ENCODE measurements at regions not wholly inside any gene's neighbourhood (a gene's known extent, or its start where the extent isn't known, plus 50 kb on each side); places are given as distances from the start of the nearest gene placed in this dataset.

GRCh38 chr17:17398188-17398942 is 78.4 kb upstream of the MED9 start:
- no peaks in the 10 kb centered on the region for H3K9me3 ChIP-seq
- TF ChIP-seq CTCF (IDR thresholded peaks at IDR 0.05) (no peak), POLR2A (IDR thresholded peaks at IDR 0.05) (no peak)
- intact Hi-C loops (cut with DNase I), result no loop called here
- ATAC-seq, result no peak
- H3K4me3 ChIP-seq, result no peak overlapping the region
- DNase-seq, result no peak
- H3K36me3 ChIP-seq, result no peaks in the 10 kb centered on the region
- no peak overlapping the region for H3K27ac ChIP-seq
- H3K4me1 ChIP-seq, result peaks cover 0 to 4% (median 0%) of the 10 kb centered on the region in 4 donors
- 57% methylated on average over 7 of the region's 8 CpGs for WGBS (ENCODE audit: insufficient coverage, low coverage, low lambda C conversion rate, missing lambda C conversion rate)
- H3K27me3 ChIP-seq, result no peaks in the 10 kb centered on the region

- no peak overlapping the region for H3K27ac ChIP-seq
- no peak overlapping the region for H3K4me3 ChIP-seq
- WGBS (ENCODE audit: insufficient coverage, low coverage, low lambda C conversion rate, missing lambda C conversion rate), result 79% methylated on average over 9 of the region's 15 CpGs
- ATAC-seq (no peak), DNase-seq (no peak)
- TF ChIP-seq CTCF (IDR thresholded peaks at IDR 0.05), result no peak
- no peak for TF ChIP-seq POLR2A (IDR thresholded peaks at IDR 0.05)
- H3K4me1 ChIP-seq, result peaks cover 0 to 4% (median 0%) of the 10 kb centered on the region in 4 donors
- no peaks in the 10 kb centered on the region for H3K36me3 ChIP-seq
- H3K9me3 ChIP-seq, result no peaks in the 10 kb centered on the region
- intact Hi-C loops (cut with DNase I), result no loop called here
- H3K27me3 ChIP-seq, result no peaks in the 10 kb centered on the region
Observed at GRCh38 chr17:17398943-17399926, 77.6 kb upstream of the MED9 start.

- H3K4me1 ChIP-seq, result peaks cover 0 to 4% (median 0%) of the 10 kb centered on the region in 4 donors
- intact Hi-C loops (cut with DNase I), result no loop called here
- no peaks in the 10 kb centered on the region for H3K27me3 ChIP-seq
- no peak for TF ChIP-seq CTCF (IDR thresholded peaks at IDR 0.05)
- no peak overlapping the region for H3K4me3 ChIP-seq
- H3K27ac ChIP-seq, result no peak overlapping the region
- WGBS (ENCODE audit: insufficient coverage, low coverage, low lambda C conversion rate, missing lambda C conversion rate), result 77% methylated on average over 5 of the region's 12 CpGs
- no peaks in the 10 kb centered on the region for H3K36me3 ChIP-seq
- DNase-seq (no peak), ATAC-seq (no peak)
- H3K9me3 ChIP-seq, result no peaks in the 10 kb centered on the region
Observed at GRCh38 chr17:17400070-17400469, 76.7 kb upstream of the MED9 start.

- DNase-seq (no peak), ATAC-seq (no peak)
- intact Hi-C loops (cut with DNase I), result no loop called here
- WGBS (ENCODE audit: insufficient coverage, low coverage, low lambda C conversion rate, missing lambda C conversion rate), result 78% methylated on average over 10 of the region's 14 CpGs
- Histone ChIP-seq H3K4me1 (peaks cover 0 to 5% (median under 1%) of the 10 kb centered on the region in 4 donors), H3K27me3 (no peaks in the 10 kb centered on the region), H3K9me3 (no peaks in the 10 kb centered on the region), H3K36me3 (no peaks in the 10 kb centered on the region), H3K4me3 (no peak overlapping the region), H3K27ac (no peak overlapping the region)
- no peak for TF ChIP-seq POLR2A (IDR thresholded peaks at IDR 0.05)
- no peak for TF ChIP-seq CTCF (IDR thresholded peaks at IDR 0.05)
Observed at GRCh38 chr17:17400566-17401184, 76.1 kb upstream of the MED9 start.
